B cell (primary cell): ENCODE measurements at regions not wholly inside any gene's neighbourhood (a gene's known extent, or its start where the extent isn't known, plus 50 kb on each side); places are given as distances from the start of the nearest gene placed in this dataset.

ENCODE experiments used
- ATAC-seq: fragments of 200-7000 bp; cut with Tn5 transposase; one replicate; pipeline ENCODE4 v1.10.0; 2021; ENCODE audit warnings: low read depth, mild to moderate bottlenecking, moderate number of reproducible peaks, moderate library complexity
- CTCF ChIA-PET: fragments of 350-600 bp; sonication (Branson Sonifier 250); formaldehyde crosslinking; loops from one replicate; lab custom pipeline; 2021; ENCODE audit warnings: antibody characterized with exemption, inconsistent platforms; lab: Charles Lee
- POLR2A ChIA-PET: fragments of 350-600 bp; sonication (Branson Sonifier 250); formaldehyde crosslinking; loops from one replicate; lab custom pipeline; 2021; ENCODE audit warnings: antibody characterized with exemption; lab: Charles Lee
- DNase-seq: peaks from one replicate; pipeline ENCODE4 v3.0.0; 2013
- H2AFZ ChIP-seq: 2 replicates; pipeline ENCODE4 v1.6.1; 2012; ENCODE audit warnings: mild to moderate bottlenecking, low read depth, low read length; ENCODE audit not compliant: insufficient read depth, poor library complexity, severe bottlenecking
- H3K27ac ChIP-seq, 2 donors: 1 replicate in 1 of 2; 2 replicates in 1 of 2; pipeline ENCODE4 v1.5.1; 2012 to 2013; ENCODE audit warnings: low read length in 2 of 2, mild to moderate bottlenecking in 2 of 2, moderate library complexity in 1 of 2
- H3K27me3 ChIP-seq, 4 experiments: fragments of 200-600 bp in 1 of 4; sonication (generic) in 1 of 4; replicated peaks in 1 of 4; 1 replicate in 2 of 4; 2 replicates in 2 of 4; pipeline versions ENCODE4 v1.6.1 to v1.7.0; 2013 to 2016; ENCODE audit warnings: low read length in 3 of 4, mild to moderate bottlenecking in 2 of 4, mixed read lengths in 1 of 4, moderate library complexity in 1 of 4; ENCODE audit not compliant: insufficient read depth in 4 of 4, control insufficient read depth in 3 of 4; ENCODE audit errors: control extremely low read depth in 1 of 4
- H3K36me3 ChIP-seq, 2 experiments: replicated peaks in 1 of 2; 1 replicate in 1 of 2; 2 replicates in 1 of 2; pipeline versions ENCODE4 v1.6.1 to v1.7.1; 2013; ENCODE audit warnings: low read length in 1 of 2; ENCODE audit not compliant: insufficient read depth in 2 of 2, control insufficient read depth in 1 of 2; ENCODE audit errors: control extremely low read depth in 1 of 2, extremely low read depth in 1 of 2
- H3K4me1 ChIP-seq, 2 donors: fragments of 200-600 bp in 1 of 2; sonication (generic) in 1 of 2; 1 replicate in 1 of 2; 2 replicates in 1 of 2; pipeline versions ENCODE4 v1.5.1 to v1.6.1; 2013 to 2017; ENCODE audit warnings: low read length in 2 of 2; ENCODE audit not compliant: control insufficient read depth in 2 of 2, insufficient read depth in 2 of 2
- H3K4me2 ChIP-seq: replicated peaks from 2 replicates; pipeline ENCODE3; 2012; ENCODE audit warnings: mild to moderate bottlenecking, low read depth, low read length; ENCODE audit not compliant: poor library complexity, severe bottlenecking
- H3K4me3 ChIP-seq, 5 experiments: fragments of 200-600 bp in 1 of 5; sonication (generic) in 1 of 5; 1 replicate in 3 of 5; 2 replicates in 2 of 5; pipeline versions ENCODE4 v1.5.1 to v1.7.0; 2011 to 2016; ENCODE audit warnings: low read length in 4 of 5, mild to moderate bottlenecking in 4 of 5, low read depth in 2 of 5, control low read depth in 1 of 5, moderate library complexity in 1 of 5; ENCODE audit not compliant: insufficient read depth in 1 of 5; ENCODE audit errors: control extremely low read depth in 1 of 5, extremely low read depth in 1 of 5
- H3K79me2 ChIP-seq: fragments of 200-600 bp; sonication (generic); one replicate; pipeline ENCODE4 v1.6.0; 2016; ENCODE audit warnings: low read length; ENCODE audit not compliant: control insufficient read depth, insufficient read depth
- H3K9ac ChIP-seq: fragments of 200-600 bp; sonication (generic); 2 replicates; pipeline ENCODE4 v1.6.1; 2017; ENCODE audit warnings: mild to moderate bottlenecking, low read length, moderate library complexity
- H3K9me3 ChIP-seq, 3 donors: one replicate each; pipeline versions ENCODE4 v1.6.1 to v1.7.1; 2013; ENCODE audit warnings: low read length in 2 of 3; ENCODE audit not compliant: control insufficient read depth in 2 of 3, insufficient read depth in 1 of 3; ENCODE audit errors: control extremely low read depth in 1 of 3
- H4K20me1 ChIP-seq: 2 replicates; pipeline ENCODE4 v1.6.0; 2012; ENCODE audit warnings: mild to moderate bottlenecking, low read length; ENCODE audit not compliant: insufficient read depth, control insufficient read depth, poor library complexity, severe bottlenecking
- H3K27ac Mint-ChIP-seq: one replicate; pipeline ENCODE4 v1.8.0; 2021; ENCODE audit warnings: mixed read lengths
- H3K27me3 Mint-ChIP-seq: one replicate; pipeline ENCODE4 v1.8.0; 2021; ENCODE audit warnings: mixed read lengths
- H3K4me1 Mint-ChIP-seq: one replicate; pipeline ENCODE4 v1.8.0; 2021; ENCODE audit warnings: mixed read lengths
- H3K4me3 Mint-ChIP-seq: one replicate; pipeline ENCODE4 v1.8.0; 2021; ENCODE audit warnings: mixed read lengths
- H3K9me3 Mint-ChIP-seq: one replicate; pipeline ENCODE4 v1.8.0; 2022; ENCODE audit warnings: mixed read lengths; ENCODE audit not compliant: insufficient read depth
- CTCF ChIP-seq: fragments of 200-600 bp; IDR thresholded peaks from one replicate; pipeline ENCODE4 v1.8.0; 2022; ENCODE audit warnings: antibody characterized with exemption, mild to moderate bottlenecking
- EZH2 ChIP-seq: IDR thresholded peaks from 2 replicates; pipeline ENCODE4 v1.6.1; 2012; ENCODE audit warnings: borderline replicate concordance, low read depth, mild to moderate bottlenecking, moderate library complexity, low read length; ENCODE audit not compliant: insufficient read depth, poor library complexity, severe bottlenecking
- WGBS: methylation state at CpG from one replicate; pipeline ENCODE4 v1.1.5; 2013; ENCODE audit warnings: missing lambda C conversion rate; ENCODE audit not compliant: insufficient coverage; 5-methylcytosine and 5-hydroxymethylcytosine counted together
- intact Hi-C: fragments of 100-400 bp; cut with micrococcal nuclease; formaldehyde crosslinking; loops from one replicate; pipeline ENCODE4 v1.10.0; 2022

DNA sequence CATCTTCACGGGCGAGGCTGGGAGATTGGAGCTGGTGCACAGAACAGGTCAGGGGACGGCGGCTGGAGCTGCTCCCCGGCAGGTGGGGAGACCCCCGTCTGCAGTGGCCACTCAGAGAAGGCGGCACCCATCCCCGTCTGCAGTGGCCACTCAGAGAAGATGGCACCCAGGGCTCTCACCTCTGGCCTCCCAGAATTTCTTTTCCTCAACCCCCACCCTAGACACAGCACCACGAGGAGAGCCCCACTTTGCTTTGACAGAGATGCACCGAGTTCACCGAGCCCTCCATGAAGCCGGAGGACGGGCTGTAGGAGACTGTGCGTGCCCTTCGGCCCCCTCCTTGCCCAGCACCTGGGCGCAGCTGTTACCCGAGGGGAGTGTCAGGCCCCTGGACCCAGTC is 201.6 kb upstream of the SALL3 start:
- 91% methylated on average over 16 of the region's 17 CpGs for WGBS
- no peak overlapping the region for H2AFZ ChIP-seq
- H3K9me3 ChIP-seq, result peaks cover 0 to 20% (median 0%) of the 10 kb centered on the region in 3 donors
- Mint-ChIP-seq H3K9me3 (no peaks in the 10 kb centered on the region), H3K27me3 (no peaks in the 10 kb centered on the region), H3K4me1 (no peaks in the 10 kb centered on the region), H3K4me3 (no peak overlapping the region), H3K27ac (no peak overlapping the region)
- intact Hi-C loops, result no loop called here
- ATAC-seq, result no peak
- no peak overlapping the region for H3K9ac ChIP-seq
- H3K79me2 ChIP-seq, result no peaks in the 10 kb centered on the region
- H3K4me2 ChIP-seq, result no peak overlapping the region
- no peaks in the 10 kb centered on the region for H3K27me3 ChIP-seq
- ChIA-PET CTCF (no interaction called here), POLR2A (no interaction called here)
- no peak overlapping the region for H3K4me3 ChIP-seq
- H3K36me3 ChIP-seq, result no peaks in the 10 kb centered on the region
- TF ChIP-seq EZH2 (no peak), CTCF (no peak)
- H3K27ac ChIP-seq, result no peak overlapping the region
- H4K20me1 ChIP-seq, result no peaks in the 10 kb centered on the region
- no peak for DNase-seq
- no peaks in the 10 kb centered on the region for H3K4me1 ChIP-seq

- no peak for TF ChIP-seq CTCF
- TF ChIP-seq EZH2, result no peak
- H3K4me3 ChIP-seq, result no peak overlapping the region
- no peak overlapping the region for H3K4me2 ChIP-seq
- no peaks in the 10 kb centered on the region for H3K4me1 ChIP-seq
- Mint-ChIP-seq H3K4me1 (no peaks in the 10 kb centered on the region), H3K27me3 (no peaks in the 10 kb centered on the region), H3K9me3 (no peaks in the 10 kb centered on the region), H3K27ac (no peak overlapping the region), H3K4me3 (no peak overlapping the region)
- H4K20me1 ChIP-seq, result no peaks in the 10 kb centered on the region
- CTCF ChIA-PET, result no interaction called here
- H3K79me2 ChIP-seq, result no peaks in the 10 kb centered on the region
- H3K27ac ChIP-seq, result no peak overlapping the region
- intact Hi-C loops, result no loop called here
- no peaks in the 10 kb centered on the region for H3K27me3 ChIP-seq
- H2AFZ ChIP-seq, result no peak overlapping the region
- no peaks in the 10 kb centered on the region for H3K36me3 ChIP-seq
- ATAC-seq, result no peak
- no peak for DNase-seq
- H3K9ac ChIP-seq, result no peak overlapping the region
- peaks cover 0 to 17% (median 0%) of the 10 kb centered on the region in 3 donors for H3K9me3 ChIP-seq
- POLR2A ChIA-PET, result no interaction called here
- WGBS, result 93% methylated on average over 11 of the region's 15 CpGs
Observed at GRCh38 chr18:78778651-78779050, 201.0 kb upstream of the SALL3 start.
